Calu3 (cell line): ENCODE measurements at regions not wholly inside any gene's neighbourhood (a gene's known extent, or its start where the extent isn't known, plus 50 kb on each side); places are given as distances from the start of the nearest gene placed in this dataset.

Experiments
- BruUV-seq: library from RNA; stranded (reverse); fragments of 400-500 nt; replicated peaks from 2 replicates; lab custom pipeline; 2021; lab: Mats Ljungman, UMichigan
- CTCF ChIA-PET: fragments of 300-600 bp; sonication (Branson Sonifier 250); formaldehyde crosslinking; loops from one replicate; lab custom pipeline; 2022; ENCODE audit warnings: antibody characterized with exemption; lab: Charles Lee
- DNase-seq: peaks from one replicate; pipeline ENCODE4 v3.0.0; 2022
- H3K27ac Mint-ChIP-seq: one replicate; pipeline ENCODE4 v1.8.0; 2022; ENCODE audit warnings: mixed read lengths; ENCODE audit not compliant: unreplicated experiment
- H3K27me3 Mint-ChIP-seq: one replicate; pipeline ENCODE4 v1.8.0; 2022; ENCODE audit warnings: mixed read lengths; ENCODE audit not compliant: unreplicated experiment
- H3K36me3 Mint-ChIP-seq: one replicate; pipeline ENCODE4 v1.8.0; 2022; ENCODE audit warnings: mild to moderate bottlenecking, moderate library complexity, mixed read lengths; ENCODE audit not compliant: insufficient read depth, unreplicated experiment
- H3K4me1 Mint-ChIP-seq: one replicate; pipeline ENCODE4 v1.8.0; 2022; ENCODE audit warnings: mild to moderate bottlenecking, low read depth, mixed read lengths; ENCODE audit not compliant: unreplicated experiment
- H3K4me3 Mint-ChIP-seq: one replicate; pipeline ENCODE4 v1.8.0; 2022; ENCODE audit warnings: mild to moderate bottlenecking, low read depth, moderate library complexity, mixed read lengths; ENCODE audit not compliant: unreplicated experiment
- H3K9me3 Mint-ChIP-seq: one replicate; pipeline ENCODE4 v1.8.0; 2022; ENCODE audit warnings: low read depth, mixed read lengths; ENCODE audit not compliant: unreplicated experiment
- CTCF ChIP-seq: fragments of 200-600 bp; IDR thresholded peaks from one replicate; pipeline ENCODE4 v1.8.0; 2022; ENCODE audit warnings: antibody characterized with exemption; ENCODE audit not compliant: unreplicated experiment
- intact Hi-C: fragments of 100-400 bp; cut with micrococcal nuclease; formaldehyde crosslinking; loops from one replicate; pipeline ENCODE4 v1.10.0; 2022; ENCODE audit not compliant: unreplicated experiment

- no peak for TF ChIP-seq CTCF
- Mint-ChIP-seq H3K4me1 (no peaks in the 10 kb centered on the region), H3K4me3 (no peak overlapping the region), H3K36me3 (no peaks in the 10 kb centered on the region), H3K9me3 (peaks cover 14% of the 10 kb centered on the region), H3K27me3 (no peaks in the 10 kb centered on the region), H3K27ac (no peak overlapping the region)
- no peak for DNase-seq
- BruUV-seq: no TSS peak
- CTCF ChIA-PET: no interaction called here
- intact Hi-C loops: no loop called here
These were observed 333.9 kb downstream of the EIPR1 start for GRCh38 chr2:3043726-3044125.

GRCh38 chr2:3042601-3043585 lies 334.7 kb downstream of the EIPR1 start:
- no peaks in the 10 kb centered on the region for H3K36me3 Mint-ChIP-seq
- CTCF ChIA-PET: no interaction called here
- no peaks in the 10 kb centered on the region for H3K27me3 Mint-ChIP-seq
- H3K27ac Mint-ChIP-seq: no peak overlapping the region
- BruUV-seq: no TSS peak
- TF ChIP-seq CTCF: no peak
- no peak overlapping the region for H3K4me3 Mint-ChIP-seq
- intact Hi-C loops: no loop called here
- DNase-seq: no peak
- H3K4me1 Mint-ChIP-seq: no peaks in the 10 kb centered on the region
- peaks cover 18% of the 10 kb centered on the region for H3K9me3 Mint-ChIP-seq

- no TSS peak for BruUV-seq
- H3K4me1 Mint-ChIP-seq: no peaks in the 10 kb centered on the region
- H3K4me3 Mint-ChIP-seq: no peak overlapping the region
- no peak overlapping the region for H3K27ac Mint-ChIP-seq
- intact Hi-C loops: no loop called here
- CTCF ChIA-PET: no interaction called here
- no peaks in the 10 kb centered on the region for H3K27me3 Mint-ChIP-seq
- H3K36me3 Mint-ChIP-seq: no peaks in the 10 kb centered on the region
- TF ChIP-seq CTCF: no peak
- H3K9me3 Mint-ChIP-seq: peaks cover 18% of the 10 kb centered on the region
- no peak for DNase-seq
These were observed 335.6 kb downstream of the EIPR1 start for GRCh38 chr2:3041841-3042600.

- Mint-ChIP-seq H3K9me3 (peaks cover 18% of the 10 kb centered on the region), H3K4me1 (no peaks in the 10 kb centered on the region), H3K4me3 (no peak overlapping the region), H3K36me3 (no peaks in the 10 kb centered on the region), H3K27me3 (no peaks in the 10 kb centered on the region), H3K27ac (no peak overlapping the region)
- intact Hi-C loops: no loop called here
- no peak for TF ChIP-seq CTCF
- no TSS peak for BruUV-seq
- CTCF ChIA-PET: no interaction called here
- no peak for DNase-seq
These were observed 336.4 kb downstream of the EIPR1 start for GRCh38 chr2:3041246-3041645.
